Caco-2 (cell line): ENCODE measurements at regions not wholly inside any gene's neighbourhood (a gene's known extent, or its start where the extent isn't known, plus 50 kb on each side); places are given as distances from the start of the nearest gene placed in this dataset.
A peak's percentile ranks its signal among the peaks of the same experiment; 100 is the strongest.

Source experiments
- BruUV-seq: library from RNA; stranded (reverse); fragments of 400-500 nt; replicated peaks from 2 replicates; lab custom pipeline; 2021; lab: Mats Ljungman, UMichigan
- CTCF ChIA-PET: fragments of 300-600 bp; sonication (Branson Sonifier 250); formaldehyde crosslinking; loops from one replicate; lab custom pipeline; 2022; ENCODE audit warnings: antibody characterized with exemption; lab: Charles Lee
- POLR2A ChIA-PET: fragments of 300-600 bp; sonication (Branson Sonifier 250); formaldehyde crosslinking; loops from one replicate; lab custom pipeline; 2022; ENCODE audit warnings: antibody characterized with exemption; lab: Charles Lee
- DNase-seq, 2 experiments: peaks; one replicate each; pipeline versions ENCODE4 v3.0.0 to v3.0.0-alpha.2; 2020 to 2022
- H3K27me3 ChIP-seq: replicated peaks from 2 replicates; pipeline ENCODE4 v1.6.0; 2011; ENCODE audit warnings: low read length; ENCODE audit not compliant: control insufficient read depth, insufficient read depth
- H3K36me3 ChIP-seq: 2 replicates; pipeline ENCODE4 v1.5.1; 2011; ENCODE audit warnings: low read length; ENCODE audit not compliant: control insufficient read depth, insufficient read depth
- H3K4me1 ChIP-seq: fragments of 250-450 bp; sonication (Bioruptor Pico); 2 replicates; pipeline ENCODE4 v1.5.1; 2020; ENCODE audit warnings: mild to moderate bottlenecking
- H3K4me3 ChIP-seq: 2 replicates; pipeline ENCODE4 v1.5.1; 2011; ENCODE audit warnings: low read depth, mild to moderate bottlenecking, control low read depth, low read length
- H3K9me3 ChIP-seq: fragments of 250-450 bp; sonication (Bioruptor Pico); 2 replicates; pipeline ENCODE4 v1.5.1; 2020; ENCODE audit warnings: mild to moderate bottlenecking, moderate library complexity
- H3K27ac Mint-ChIP-seq: one replicate; pipeline ENCODE4 v1.8.0; 2022; ENCODE audit warnings: mixed read lengths; ENCODE audit not compliant: unreplicated experiment
- H3K27me3 Mint-ChIP-seq: one replicate; pipeline ENCODE4 v1.8.0; 2022; ENCODE audit warnings: mixed read lengths; ENCODE audit not compliant: insufficient read depth, unreplicated experiment
- H3K36me3 Mint-ChIP-seq: one replicate; pipeline ENCODE4 v1.8.0; 2022; ENCODE audit warnings: mild to moderate bottlenecking, mixed read lengths; ENCODE audit not compliant: insufficient read depth, unreplicated experiment
- H3K4me1 Mint-ChIP-seq: one replicate; pipeline ENCODE4 v1.8.0; 2022; ENCODE audit warnings: low read depth, mixed read lengths; ENCODE audit not compliant: unreplicated experiment
- H3K4me3 Mint-ChIP-seq: one replicate; pipeline ENCODE4 v1.8.0; 2022; ENCODE audit warnings: mild to moderate bottlenecking, moderate library complexity, mixed read lengths; ENCODE audit not compliant: unreplicated experiment
- H3K9me3 Mint-ChIP-seq: one replicate; pipeline ENCODE4 v1.8.0; 2022; ENCODE audit warnings: mixed read lengths; ENCODE audit not compliant: unreplicated experiment
- CTCF ChIP-seq, 2 experiments: fragments of 200-600 bp in 1 of 2; IDR thresholded peaks; 1 replicate in 1 of 2; 2 replicates in 1 of 2; pipeline versions ENCODE4 v1.5.1 to v1.8.0; 2011 to 2022; ENCODE audit warnings: antibody characterized with exemption in 1 of 2, control low read depth in 1 of 2, inconsistent platforms in 1 of 2, low read depth in 1 of 2, low read length in 1 of 2, mild to moderate bottlenecking in 1 of 2, moderate library complexity in 1 of 2; ENCODE audit not compliant: insufficient read depth in 1 of 2, severe bottlenecking in 1 of 2, unreplicated experiment in 1 of 2
- intact Hi-C: fragments of 100-400 bp; cut with micrococcal nuclease; formaldehyde crosslinking; loops from one replicate; pipeline ENCODE4 v1.10.0; 2022; ENCODE audit not compliant: unreplicated experiment

- ChIA-PET POLR2A (no interaction called here), CTCF (no interaction called here)
- intact Hi-C loops, result no loop called here
- peaks cover 25% of the 10 kb centered on the region for H3K9me3 ChIP-seq
- DNase-seq, result no peak
- no TSS peak for BruUV-seq
- H3K4me1 ChIP-seq, result 0 out of 2 replicates have a peak, but pooled peaks cover 3% of the 10 kb centered on the region
- H3K36me3 ChIP-seq, result no peaks in the 10 kb centered on the region
- H3K4me3 ChIP-seq, result no peak overlapping the region
- peaks cover 11% of the 10 kb centered on the region for H3K27me3 Mint-ChIP-seq
- H3K36me3 Mint-ChIP-seq, result no peaks in the 10 kb centered on the region
- peaks cover 25% of the 10 kb centered on the region for H3K9me3 Mint-ChIP-seq
- no peaks in the 10 kb centered on the region for H3K4me1 Mint-ChIP-seq
- H3K4me3 Mint-ChIP-seq, result no peak overlapping the region
- no peak overlapping the region for H3K27ac Mint-ChIP-seq
- no peak for TF ChIP-seq CTCF (IDR thresholded peaks at IDR 0.05; ENCODE audit: insufficient read depth in 1 of 2, low read depth in 1 of 2, low read length in 1 of 2, severe bottlenecking in 1 of 2, unreplicated experiment in 1 of 2)
- H3K27me3 ChIP-seq, result peaks cover 4% of the 10 kb centered on the region
Observed at GRCh38 chr20:63106108-63106764, 99.5 kb upstream of the BHLHE23 start.

- Histone ChIP-seq H3K36me3 (no peaks in the 10 kb centered on the region), H3K4me1 (0 out of 2 replicates have a peak, but pooled peaks cover 3% of the 10 kb centered on the region), H3K9me3 (peaks cover 23% of the 10 kb centered on the region), H3K4me3 (no peak overlapping the region), H3K27me3 (peaks cover 4% of the 10 kb centered on the region)
- no peak overlapping the region for H3K4me3 Mint-ChIP-seq
- TF ChIP-seq CTCF (IDR thresholded peaks at IDR 0.05; ENCODE audit: insufficient read depth in 1 of 2, low read depth in 1 of 2, low read length in 1 of 2, severe bottlenecking in 1 of 2, unreplicated experiment in 1 of 2), result no peak
- H3K27ac Mint-ChIP-seq, result no peak overlapping the region
- peaks cover 11% of the 10 kb centered on the region for H3K27me3 Mint-ChIP-seq
- peak in 1 of 2 experiments; percentile 48 for DNase-seq
- no peaks in the 10 kb centered on the region for H3K36me3 Mint-ChIP-seq
- peaks cover 24% of the 10 kb centered on the region for H3K9me3 Mint-ChIP-seq
- no TSS peak for BruUV-seq
- intact Hi-C loops, result no loop called here
- CTCF ChIA-PET, result no interaction called here
- H3K4me1 Mint-ChIP-seq, result no peaks in the 10 kb centered on the region
- POLR2A ChIA-PET, result no interaction called here
Observed at GRCh38 chr20:63105211-63106107, 98.7 kb upstream of the BHLHE23 start.
